NCI-H345 treated with DMSO at 0.1 percent for 48 hours (cell line): ENCODE measurements at regions not wholly inside any gene's neighbourhood (a gene's known extent, or its start where the extent isn't known, plus 50 kb on each side); places are given as distances from the start of the nearest gene placed in this dataset.
"Not testable (repeated sequence)": the region's sequence is repeated elsewhere in the genome, so short reads cannot be mapped to it uniquely, and the experiment has no call there.

Experiments used
- DNase-seq: peaks from one replicate; lab custom pipeline; 2025; ENCODE audit not compliant: unreplicated experiment; lab: John Stamatoyannopoulos, UW

- DNase-seq = no peak
Measured at GRCh38 chr12:91767237-91767636, 378.4 kb downstream of the BTG1 start.

DNA sequence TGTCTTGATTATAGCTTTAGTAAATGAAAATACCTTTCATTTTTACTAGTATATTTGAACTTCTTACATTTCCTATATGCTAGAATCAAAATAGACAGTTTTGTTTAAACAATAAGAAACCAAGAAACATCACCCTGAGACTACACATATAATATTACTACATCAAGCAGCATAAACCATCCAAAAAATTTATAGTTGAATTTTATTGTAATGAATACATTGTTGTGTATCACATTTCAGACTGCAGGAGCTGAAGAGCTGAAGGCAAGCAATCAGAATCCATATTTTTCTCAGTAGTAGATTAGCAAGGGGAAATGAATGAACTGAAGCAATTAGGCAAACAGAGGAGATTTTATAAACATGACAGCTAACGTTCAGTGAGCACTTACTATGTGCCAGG is 379.2 kb downstream of the BTG1 start:
- DNase-seq = no peak

DNA sequence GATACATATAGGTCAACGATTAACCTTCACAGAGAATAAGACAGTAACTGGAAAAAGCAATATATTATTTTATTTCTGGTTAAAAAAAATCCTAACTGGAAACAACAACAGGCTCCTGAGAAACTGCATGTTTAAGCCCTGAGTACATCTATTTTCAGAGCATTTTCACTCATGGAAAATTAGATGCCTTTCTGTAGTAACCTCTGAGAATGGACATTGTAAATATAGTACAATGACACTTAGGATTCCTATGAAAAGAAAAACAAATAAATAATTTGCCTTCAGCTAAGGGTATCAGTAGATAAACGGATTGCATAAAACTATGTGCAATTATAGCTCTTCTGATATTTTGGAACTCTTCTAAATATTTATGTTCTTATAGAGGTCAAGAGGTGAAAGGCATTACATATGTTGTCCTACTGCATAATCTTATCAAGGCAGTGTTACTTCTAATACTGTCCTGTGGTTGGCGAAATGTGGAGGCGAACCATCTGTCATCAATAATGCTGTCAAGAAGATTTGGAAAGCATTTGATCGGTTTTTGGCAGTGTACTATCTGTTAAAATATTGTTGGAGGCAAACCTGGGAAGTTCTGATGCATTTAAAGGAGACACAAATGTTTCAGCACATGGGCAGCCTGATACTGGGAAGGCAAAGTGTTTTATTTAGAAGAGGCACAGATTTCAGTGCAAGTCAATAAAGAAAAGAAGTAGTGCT is 381.8 kb downstream of the BTG1 start:
- DNase-seq = no peak

DNA sequence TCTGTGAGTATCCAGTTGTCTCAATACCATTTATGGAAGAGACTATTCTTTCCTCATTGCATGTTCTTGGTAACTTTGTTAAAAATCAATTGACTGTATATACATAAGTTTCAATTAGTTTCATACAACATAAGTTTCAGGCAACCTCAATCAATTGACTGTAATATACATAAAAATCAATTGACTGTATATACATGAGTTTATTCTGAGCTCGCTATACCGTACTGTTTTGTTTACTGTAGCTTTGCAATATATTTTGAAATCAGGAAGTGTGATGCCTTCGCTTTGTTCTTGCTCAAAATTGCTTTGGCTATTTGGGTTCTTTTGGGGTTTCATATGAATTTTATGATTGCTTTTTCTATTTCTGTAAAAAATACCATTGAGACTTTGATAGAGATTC is 392.0 kb downstream of the BTG1 start:
- DNase-seq = no peak

- DNase-seq = no peak
Measured at GRCh38 chr12:91746976-91747375, 398.7 kb downstream of the BTG1 start.

DNA sequence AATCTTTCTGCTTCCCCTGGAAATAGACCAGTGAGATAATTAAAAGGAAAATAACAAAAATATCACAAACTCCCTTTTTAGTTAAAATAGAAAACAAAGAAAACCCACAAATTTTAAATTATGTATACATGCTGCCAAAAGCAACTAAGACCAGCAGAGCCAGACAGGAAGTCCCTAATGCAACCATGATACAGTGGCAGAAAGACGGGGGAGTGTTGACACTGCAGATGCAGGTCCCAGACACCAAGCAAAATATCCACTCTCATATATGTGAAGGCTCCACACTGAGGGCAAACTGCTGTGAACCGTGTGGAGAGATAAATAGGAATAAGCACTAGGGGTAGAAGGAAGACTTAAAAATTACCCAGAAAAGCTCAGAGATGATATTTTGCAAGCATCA is 401.0 kb downstream of the BTG1 start:
- no peak for DNase-seq

DNA sequence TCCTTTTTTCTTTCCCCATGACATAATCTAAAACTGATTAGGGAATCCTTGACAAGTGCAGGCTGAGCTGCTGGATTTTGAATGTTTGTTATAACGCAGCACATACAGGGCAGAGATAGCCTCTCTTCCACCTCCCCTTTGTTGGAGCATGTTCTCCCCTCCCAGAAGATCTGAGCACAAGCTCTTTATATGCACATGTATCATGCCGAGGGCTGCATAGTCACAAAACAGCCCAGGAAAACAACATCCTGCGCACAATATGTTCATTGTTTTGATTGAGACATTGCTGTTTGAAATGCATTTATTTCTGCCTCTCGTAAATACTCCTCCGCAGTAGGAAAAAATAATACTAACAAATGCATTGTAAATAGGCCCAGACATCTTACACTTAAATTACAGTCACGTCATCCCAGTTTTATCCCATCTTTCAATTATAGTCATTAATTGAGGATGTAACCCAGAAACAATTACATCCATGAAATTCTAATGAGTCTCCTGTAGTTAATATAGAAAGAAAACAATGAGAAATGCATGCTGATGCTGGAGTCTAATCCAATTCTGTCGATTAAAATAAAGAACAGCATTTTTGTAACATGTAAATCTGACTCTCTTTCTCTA is 401.8 kb downstream of the BTG1 start:
- no peak for DNase-seq

GRCh38 chr12:91743280-91743679 is 402.4 kb downstream of the BTG1 start:
- DNase-seq = no peak

DNA sequence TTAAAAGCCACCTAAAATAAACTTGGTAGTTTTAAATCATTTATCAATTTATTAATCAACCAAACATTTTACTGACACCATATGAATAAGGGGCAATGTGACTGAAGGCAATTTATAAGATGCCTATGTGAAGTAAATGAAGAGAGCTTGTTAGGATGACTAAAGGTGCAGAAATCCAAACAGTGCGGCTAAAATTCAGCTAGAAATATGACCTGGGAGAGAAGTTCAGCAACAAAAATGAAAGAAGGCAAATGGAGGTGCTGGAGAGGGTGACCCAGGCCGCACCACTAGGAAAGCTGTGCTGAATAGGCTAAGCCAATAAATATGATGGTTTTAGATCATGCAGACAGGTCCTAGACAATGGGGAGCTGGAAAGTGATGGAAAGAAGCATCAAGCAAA is 403.7 kb downstream of the BTG1 start:
- DNase-seq = no peak

DNA sequence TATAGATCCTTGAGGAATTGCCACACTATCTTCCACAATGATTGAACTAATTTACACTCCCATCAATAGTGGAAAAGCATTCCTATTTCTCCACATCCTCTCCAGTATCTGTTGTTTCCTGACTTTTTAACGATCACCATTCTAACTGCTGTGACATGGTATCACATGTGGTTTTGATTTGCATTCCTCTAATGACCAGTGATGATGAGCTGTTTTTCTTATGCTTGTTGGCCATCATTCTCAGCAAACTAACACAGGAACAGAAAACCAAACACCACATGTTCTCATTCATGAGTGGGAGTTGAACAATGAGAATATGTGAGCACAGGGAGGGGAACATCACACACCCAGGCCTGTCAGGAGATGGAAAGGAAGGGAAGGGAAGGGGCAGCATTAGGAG is 411.8 kb downstream of the BTG1 start:
- not testable (repeated sequence) for DNase-seq

DNA sequence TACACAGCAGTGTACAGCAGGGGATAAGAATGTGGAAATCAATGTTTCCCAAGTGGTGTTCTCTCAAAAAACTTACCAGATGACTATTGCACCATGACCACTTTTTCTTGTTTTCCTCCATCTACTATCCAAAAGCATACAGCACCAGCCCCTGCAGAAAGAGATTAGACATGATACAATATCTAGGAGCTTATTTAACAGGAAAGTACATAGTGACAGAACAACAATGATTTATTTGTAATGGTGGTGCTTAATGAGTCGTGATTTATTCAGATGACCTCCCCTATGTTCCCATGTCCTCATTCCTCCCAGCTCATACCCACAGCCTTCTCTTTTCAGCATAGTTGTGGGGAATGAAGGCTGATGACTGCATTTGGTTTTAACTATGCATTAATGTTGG is 413.6 kb downstream of the BTG1 start:
- DNase-seq = no peak

DNA sequence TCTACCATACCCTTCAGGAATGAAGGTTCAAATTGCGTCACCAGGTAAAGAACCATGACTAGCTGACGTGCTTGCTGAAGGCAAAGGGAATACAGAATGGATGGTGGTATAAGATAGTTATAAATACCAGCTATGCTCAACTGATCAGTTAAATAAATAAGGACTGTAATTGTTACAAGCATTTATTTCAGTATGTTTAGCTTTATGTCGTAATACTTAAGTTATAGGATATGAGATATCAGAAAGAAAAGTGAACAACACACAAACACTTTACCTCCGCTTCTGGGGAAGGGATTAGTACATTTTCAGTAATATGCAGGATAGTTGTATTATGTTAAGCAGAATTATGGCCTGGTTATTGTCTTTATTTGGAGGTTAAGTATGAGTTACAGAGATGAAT is 416.1 kb downstream of the BTG1 start:
- DNase-seq = no peak

DNA sequence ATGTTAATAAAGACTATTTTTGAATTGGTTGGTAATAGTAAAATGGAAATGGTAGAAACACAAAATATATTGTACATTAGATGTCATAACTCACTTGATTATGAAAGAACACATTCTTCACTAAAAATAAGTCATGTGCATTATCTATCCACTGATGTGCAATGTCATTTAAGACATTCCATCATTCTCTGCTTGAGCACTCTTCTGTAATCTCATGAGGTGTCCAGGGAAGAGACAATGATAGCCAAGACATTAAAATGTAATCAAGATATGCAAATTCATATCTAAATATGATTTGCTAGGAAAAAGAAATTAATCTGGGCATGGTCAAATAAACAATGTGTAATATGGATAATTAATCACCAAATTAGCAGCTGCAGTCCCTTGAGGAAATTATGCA is 422.5 kb downstream of the BTG1 start:
- DNase-seq = no peak

GRCh38 chr12:91722072-91722471 is 423.6 kb downstream of the BTG1 start:
- DNase-seq = no peak

DNA sequence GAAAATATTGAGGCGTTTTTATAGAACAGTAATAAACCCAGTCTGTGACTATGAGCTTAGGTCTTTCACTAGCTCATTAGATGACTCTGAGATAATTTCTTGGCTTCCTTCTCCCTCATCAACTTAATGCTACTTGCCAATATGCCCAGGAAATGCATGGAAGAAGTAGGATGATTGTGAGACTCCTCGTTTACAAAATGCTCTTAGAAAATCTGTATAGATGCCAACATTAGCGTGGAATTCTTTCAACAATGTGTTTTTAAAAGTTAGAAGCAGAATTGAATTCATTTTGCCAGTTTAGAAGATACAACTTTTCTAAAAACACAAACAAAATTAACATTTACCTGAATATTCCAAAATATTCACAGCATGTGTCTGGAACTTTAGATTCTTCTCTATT is 424.6 kb downstream of the BTG1 start:
- DNase-seq = no peak

GRCh38 chr12:91718326-91718725 is 427.3 kb downstream of the BTG1 start:
- no peak for DNase-seq

DNA sequence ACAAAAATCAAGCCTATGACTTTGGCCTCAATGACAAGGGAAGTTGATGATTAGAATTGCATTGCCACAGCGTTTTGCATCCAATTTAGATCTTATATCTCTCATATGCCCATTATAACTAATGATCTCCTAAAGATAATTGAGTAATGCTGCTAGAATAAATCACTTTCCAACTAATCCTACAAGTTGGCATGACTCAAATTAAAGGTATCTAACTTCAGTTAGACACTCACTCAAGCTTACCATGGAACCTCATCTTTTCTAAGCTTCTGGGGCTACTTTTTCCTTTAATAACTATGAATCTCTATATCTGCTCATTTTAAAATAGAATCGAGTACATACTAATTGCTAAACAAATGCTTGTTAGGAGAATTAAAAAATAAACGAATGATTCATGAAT is 427.8 kb downstream of the BTG1 start:
- no peak for DNase-seq

DNA sequence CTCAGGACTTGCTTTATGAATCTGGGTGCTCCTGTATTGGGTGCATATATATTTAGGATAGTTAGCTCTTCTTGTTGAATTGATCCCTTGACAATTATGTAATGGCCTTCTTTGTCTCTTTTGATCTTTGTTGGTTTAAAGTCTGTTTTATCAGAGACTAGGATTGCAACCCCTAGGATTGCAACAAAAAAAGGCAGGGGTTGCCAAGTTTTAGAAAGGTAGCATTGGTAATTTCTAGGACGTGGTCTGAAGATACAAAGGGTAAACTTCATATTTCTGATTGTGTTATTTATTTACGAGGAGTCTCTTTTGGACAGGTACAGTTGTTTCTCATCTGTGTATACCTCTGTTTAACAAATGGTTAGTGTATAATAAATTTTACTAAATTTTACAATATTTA is 433.7 kb downstream of the BTG1 start:
- DNase-seq = not testable (repeated sequence)

DNA sequence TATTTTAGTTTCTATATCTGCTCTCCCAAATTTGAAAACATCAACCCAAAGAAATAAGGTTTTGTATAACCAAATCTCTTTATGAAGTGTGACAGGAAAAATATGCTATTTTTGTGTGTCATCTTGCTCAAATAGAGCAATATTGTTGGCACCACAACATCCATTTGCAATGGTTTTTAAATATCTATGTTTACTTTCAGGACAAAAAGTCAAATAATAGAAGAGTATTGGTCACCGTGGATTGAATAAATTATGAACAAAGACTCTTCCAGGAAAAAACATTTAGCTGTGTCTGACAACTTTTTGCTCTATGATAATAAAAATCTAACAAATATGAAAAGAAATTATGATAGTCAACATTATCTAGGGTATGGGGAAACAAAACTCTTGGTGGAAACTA is 439.2 kb downstream of the BTG1 start:
- no peak for DNase-seq

GRCh38 chr12:91704446-91704845 is 441.2 kb downstream of the BTG1 start:
- DNase-seq = peak; percentile 23

- no peak for DNase-seq
Measured at GRCh38 chr12:91703491-91704283, 442.0 kb downstream of the BTG1 start.

- no peak for DNase-seq
Measured at GRCh38 chr12:91702843-91703425, 442.7 kb downstream of the BTG1 start.
